ENCODE measurements at regions not wholly inside any gene's neighbourhood (a gene's known extent, or its start where the extent isn't known, plus 50 kb on each side); places are given as distances from the start of the nearest gene placed in this dataset.

- TF ChIP-seq CTCF (IDR thresholded peaks at IDR 0.05) = no peak
- no peak for TF ChIP-seq POLR2A (IDR thresholded peaks at IDR 0.05)
- TF ChIP-seq EP300 (IDR thresholded peaks at IDR 0.05; ENCODE audit: low read depth) = no peak
- no peak for TF ChIP-seq POLR2AphosphoS5 (IDR thresholded peaks at IDR 0.05)
Observed at GRCh38 chr12:22994316-22994675, 369.3 kb downstream of the ETNK1 start.
